Mammary epithelial cell (primary cell): ENCODE measurements at regions not wholly inside any gene's neighbourhood (a gene's known extent, or its start where the extent isn't known, plus 50 kb on each side); places are given as distances from the start of the nearest gene placed in this dataset.

ENCODE experiments used
- EZH2 ChIP-seq: IDR thresholded peaks from 2 replicates; pipeline ENCODE4 v1.6.1; 2012; ENCODE audit warnings: low read length, inconsistent platforms, borderline replicate concordance
- TF ChIP-seq, protein P1 (sequence below), 2 donors: IDR thresholded peaks in 1 of 2; conservative IDR thresholded peaks in 1 of 2; 2 replicates each; pipeline ENCODE4 v1.5.1; 2011 to 2012; ENCODE audit warnings: inconsistent platforms in 2 of 2, low read length in 2 of 2, mild to moderate bottlenecking in 2 of 2, control low read depth in 1 of 2, low read depth in 1 of 2; ENCODE audit not compliant: insufficient read depth in 1 of 2; ENCODE audit errors: extremely low read depth in 1 of 2

GRCh38 chr3:13161021-13161759 is 88.0 kb upstream of the IQSEC1 start:
- TF ChIP-seq, protein P1, sequence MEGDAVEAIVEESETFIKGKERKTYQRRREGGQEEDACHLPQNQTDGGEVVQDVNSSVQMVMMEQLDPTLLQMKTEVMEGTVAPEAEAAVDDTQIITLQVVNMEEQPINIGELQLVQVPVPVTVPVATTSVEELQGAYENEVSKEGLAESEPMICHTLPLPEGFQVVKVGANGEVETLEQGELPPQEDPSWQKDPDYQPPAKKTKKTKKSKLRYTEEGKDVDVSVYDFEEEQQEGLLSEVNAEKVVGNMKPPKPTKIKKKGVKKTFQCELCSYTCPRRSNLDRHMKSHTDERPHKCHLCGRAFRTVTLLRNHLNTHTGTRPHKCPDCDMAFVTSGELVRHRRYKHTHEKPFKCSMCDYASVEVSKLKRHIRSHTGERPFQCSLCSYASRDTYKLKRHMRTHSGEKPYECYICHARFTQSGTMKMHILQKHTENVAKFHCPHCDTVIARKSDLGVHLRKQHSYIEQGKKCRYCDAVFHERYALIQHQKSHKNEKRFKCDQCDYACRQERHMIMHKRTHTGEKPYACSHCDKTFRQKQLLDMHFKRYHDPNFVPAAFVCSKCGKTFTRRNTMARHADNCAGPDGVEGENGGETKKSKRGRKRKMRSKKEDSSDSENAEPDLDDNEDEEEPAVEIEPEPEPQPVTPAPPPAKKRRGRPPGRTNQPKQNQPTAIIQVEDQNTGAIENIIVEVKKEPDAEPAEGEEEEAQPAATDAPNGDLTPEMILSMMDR (conservative IDR thresholded peaks at IDR 0.05 in 1 of 2, IDR thresholded peaks at IDR 0.05 in 1 of 2; ENCODE audit: extremely low read depth in 1 of 2, insufficient read depth in 1 of 2, low read depth in 1 of 2, low read length in 2 of 2) = no peak
- TF ChIP-seq EZH2 = no peak
